AG10803 (cell line): ENCODE measurements at regions not wholly inside any gene's neighbourhood (a gene's known extent, or its start where the extent isn't known, plus 50 kb on each side); places are given as distances from the start of the nearest gene placed in this dataset.

ENCODE experiments used
- DNase-seq: peaks from one replicate; pipeline ENCODE4 v3.0.0; 2010; ENCODE audit warnings: low read depth
- H3K4me3 ChIP-seq: 2 replicates; pipeline ENCODE4 v1.5.1; 2011; ENCODE audit warnings: mild to moderate bottlenecking, low read length, control low read depth
- TF ChIP-seq, protein P1 (sequence below): conservative IDR thresholded peaks from 2 replicates; pipeline ENCODE4 v1.5.1; 2011; ENCODE audit warnings: mild to moderate bottlenecking, low read length, control low read depth, inconsistent platforms

DNA sequence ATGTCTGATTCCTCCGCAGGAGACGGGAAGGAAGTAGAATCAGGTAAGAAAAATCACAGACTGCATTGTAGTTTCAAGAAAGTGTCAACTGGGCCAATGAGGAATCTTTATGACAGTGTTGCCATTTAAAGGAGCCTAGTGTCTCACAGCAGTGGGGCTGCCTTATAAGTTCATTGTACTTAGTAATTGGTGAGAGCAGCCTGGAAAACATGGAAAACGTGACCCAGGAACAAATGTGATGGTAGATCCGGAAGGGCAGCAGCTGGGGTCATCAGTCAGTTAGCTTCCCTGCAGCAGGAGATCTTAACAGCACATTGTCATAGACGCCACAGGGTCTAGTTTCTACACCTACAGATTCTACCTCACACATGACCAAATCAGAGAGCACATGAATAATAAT is 630.0 kb upstream of the LMO3 start:
- DNase-seq = no peak
- H3K4me3 ChIP-seq = no peak overlapping the region
- TF ChIP-seq, protein P1, sequence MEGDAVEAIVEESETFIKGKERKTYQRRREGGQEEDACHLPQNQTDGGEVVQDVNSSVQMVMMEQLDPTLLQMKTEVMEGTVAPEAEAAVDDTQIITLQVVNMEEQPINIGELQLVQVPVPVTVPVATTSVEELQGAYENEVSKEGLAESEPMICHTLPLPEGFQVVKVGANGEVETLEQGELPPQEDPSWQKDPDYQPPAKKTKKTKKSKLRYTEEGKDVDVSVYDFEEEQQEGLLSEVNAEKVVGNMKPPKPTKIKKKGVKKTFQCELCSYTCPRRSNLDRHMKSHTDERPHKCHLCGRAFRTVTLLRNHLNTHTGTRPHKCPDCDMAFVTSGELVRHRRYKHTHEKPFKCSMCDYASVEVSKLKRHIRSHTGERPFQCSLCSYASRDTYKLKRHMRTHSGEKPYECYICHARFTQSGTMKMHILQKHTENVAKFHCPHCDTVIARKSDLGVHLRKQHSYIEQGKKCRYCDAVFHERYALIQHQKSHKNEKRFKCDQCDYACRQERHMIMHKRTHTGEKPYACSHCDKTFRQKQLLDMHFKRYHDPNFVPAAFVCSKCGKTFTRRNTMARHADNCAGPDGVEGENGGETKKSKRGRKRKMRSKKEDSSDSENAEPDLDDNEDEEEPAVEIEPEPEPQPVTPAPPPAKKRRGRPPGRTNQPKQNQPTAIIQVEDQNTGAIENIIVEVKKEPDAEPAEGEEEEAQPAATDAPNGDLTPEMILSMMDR = no peak

DNA sequence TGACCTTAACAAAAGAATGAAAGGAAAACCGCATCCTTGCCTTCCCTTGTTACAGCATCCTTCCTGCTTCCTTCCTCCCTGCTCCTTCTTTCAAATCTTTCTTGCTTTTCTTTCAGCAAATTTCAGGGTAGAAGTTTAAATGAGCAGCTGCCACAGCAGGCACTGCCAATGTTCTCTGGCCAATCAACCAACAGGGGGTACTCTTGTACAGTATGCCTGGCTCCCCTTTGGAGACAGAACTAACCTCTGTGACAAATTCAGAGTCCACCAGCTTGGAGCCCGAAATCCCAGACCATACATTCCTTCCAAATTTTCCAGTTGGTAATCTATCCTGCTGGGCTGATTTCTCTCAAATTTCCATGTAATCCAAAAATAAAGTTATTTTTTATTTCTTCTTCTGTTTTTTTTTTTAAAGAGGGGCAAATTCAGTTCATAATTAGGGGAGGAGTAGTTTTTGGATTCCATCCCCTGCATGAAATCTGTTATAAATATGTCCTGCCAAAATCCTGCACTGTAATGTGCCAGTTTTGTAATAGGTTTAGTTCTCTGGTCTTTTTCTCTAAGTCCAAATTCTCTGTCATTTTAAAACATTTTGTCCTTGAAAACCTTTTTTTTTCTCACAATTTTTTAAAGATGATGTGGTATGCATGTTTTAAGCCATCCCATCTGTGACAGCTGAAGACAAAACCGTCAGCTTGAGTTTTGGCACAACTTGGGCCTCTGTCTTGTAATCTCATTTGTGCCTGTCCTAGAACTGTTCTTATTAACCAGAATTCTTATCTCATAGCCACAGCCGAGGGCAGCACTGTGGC is 610.0 kb upstream of the LMO3 start:
- DNase-seq = no peak
- TF ChIP-seq, protein P1 = no peak
- no peak overlapping the region for H3K4me3 ChIP-seq

DNA sequence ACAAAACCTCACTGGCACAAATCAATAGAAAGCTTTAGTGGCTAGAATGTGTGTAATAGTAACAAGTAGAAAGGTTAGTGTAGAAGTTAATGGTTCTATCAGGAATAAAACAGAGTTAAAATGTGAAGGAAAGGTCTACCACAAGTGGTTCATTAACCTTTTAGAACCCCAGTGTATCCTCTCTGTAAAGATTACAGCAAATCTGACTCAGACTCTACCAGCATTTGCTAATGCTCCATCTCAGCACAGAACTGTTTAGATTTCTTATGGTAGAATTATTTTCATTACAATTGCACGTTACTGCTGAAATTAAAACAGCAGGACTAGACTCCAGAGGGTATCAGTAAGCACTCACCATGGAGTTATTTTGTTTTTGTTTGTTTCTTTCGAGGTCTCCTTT is 609.0 kb upstream of the LMO3 start:
- H3K4me3 ChIP-seq = no peak overlapping the region
- TF ChIP-seq, protein P1 = no peak
- no peak for DNase-seq

DNA sequence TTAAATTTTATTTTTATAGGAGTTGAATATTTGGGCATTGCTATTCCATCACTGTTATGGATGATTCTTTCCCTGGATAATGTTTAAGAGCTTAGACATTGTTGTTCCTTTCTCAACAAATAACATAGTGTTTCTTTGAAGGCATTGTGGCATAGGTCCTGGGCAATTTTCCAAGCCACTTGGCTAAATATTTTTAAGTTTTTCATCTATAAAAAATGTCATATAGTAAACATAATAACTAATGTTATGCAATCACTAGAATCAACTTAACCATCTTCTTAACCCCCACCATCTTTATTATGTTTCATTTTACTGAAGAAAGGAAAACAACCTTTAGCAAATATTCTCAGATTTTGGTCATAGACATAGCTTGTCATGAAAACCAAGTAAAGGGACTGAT is 600.6 kb upstream of the LMO3 start:
- no peak for DNase-seq
- TF ChIP-seq, protein P1 = no peak
- H3K4me3 ChIP-seq = no peak overlapping the region

DNA sequence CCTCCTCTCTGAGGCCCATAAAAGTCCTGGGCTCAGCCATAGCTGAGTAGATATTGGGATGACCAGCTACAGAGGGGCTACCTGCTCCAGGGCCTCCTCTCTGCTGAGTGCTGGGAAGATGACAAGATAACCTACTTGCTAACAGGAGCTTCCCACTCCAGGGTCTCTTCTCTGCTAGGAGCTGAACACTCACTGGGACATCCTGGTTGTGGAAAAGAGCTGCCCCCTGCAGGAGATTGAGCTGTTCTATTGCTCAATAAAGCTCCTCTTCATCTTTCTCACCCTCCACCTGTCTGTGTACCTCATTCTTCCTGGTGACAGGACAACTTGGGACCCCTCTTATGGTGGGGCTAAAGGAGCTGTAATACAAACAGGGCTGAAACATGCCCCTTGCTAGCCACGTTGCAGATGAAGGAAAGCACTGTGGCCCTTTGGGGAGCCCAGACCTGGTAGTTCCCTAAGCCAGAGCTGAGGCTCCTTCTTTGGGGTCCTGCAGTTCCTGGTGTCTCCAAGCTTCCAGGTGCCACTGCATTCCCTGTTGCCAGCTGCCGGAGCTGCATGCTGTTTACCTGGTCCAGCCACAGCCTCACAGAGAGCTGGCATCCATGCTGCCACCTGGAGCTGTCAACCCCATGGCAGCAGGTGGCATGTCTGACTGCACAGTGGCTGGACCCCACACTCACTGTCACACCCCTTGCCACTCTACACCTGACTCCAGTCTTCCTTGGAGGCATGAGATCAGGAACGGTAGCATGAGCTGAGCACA is 598.5 kb upstream of the LMO3 start:
- TF ChIP-seq, protein P1 = no peak
- DNase-seq = no peak
- H3K4me3 ChIP-seq = no peak overlapping the region

DNA sequence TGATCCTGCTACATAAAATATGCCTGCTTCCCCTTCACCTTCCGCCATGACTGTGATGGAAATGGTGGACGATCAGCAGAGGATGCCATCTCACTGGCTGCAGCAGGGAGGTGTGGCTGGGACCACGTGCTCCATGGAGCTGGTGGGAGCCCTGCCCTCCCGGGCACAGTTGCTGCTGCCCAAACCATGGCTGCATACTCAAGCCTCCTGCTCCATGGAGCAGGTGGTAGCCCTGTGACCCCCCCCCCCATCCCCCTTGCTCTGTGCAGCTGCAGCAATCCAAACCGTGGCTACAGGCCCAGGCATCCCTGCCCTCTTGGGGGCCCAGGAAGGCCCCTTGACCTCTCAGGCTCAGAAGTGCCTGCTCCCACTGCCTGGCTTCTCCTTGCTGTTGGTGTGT is 597.5 kb upstream of the LMO3 start:
- DNase-seq = no peak
- TF ChIP-seq, protein P1 = no peak
- no peak overlapping the region for H3K4me3 ChIP-seq

DNA sequence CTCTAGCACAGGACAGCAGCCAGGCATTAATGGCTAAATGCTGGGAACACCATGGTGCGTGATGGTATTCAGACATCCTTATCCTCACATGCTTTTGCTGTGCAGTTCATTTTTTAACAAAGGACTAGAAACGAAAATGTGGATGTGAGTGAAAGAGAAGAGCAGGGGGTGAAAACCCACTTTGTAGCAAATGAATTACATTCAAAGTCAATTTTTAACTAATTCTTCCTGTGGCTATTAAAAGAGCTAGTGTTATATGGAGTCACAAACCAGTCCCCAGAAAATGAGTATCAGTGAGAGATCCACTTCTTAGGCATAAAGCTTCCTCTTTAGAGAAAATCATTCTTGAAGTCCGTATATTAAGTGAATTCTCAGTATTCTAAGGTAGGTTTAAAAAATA is 592.0 kb upstream of the LMO3 start:
- no peak overlapping the region for H3K4me3 ChIP-seq
- TF ChIP-seq, protein P1 = no peak
- DNase-seq = no peak
